Activated T-cell treated with anti-CD3 and anti-CD28 coated beads for 48 hours (primary cell): ENCODE measurements at regions not wholly inside any gene's neighbourhood (a gene's known extent, or its start where the extent isn't known, plus 50 kb on each side); places are given as distances from the start of the nearest gene placed in this dataset.
"Not testable (repeated sequence)": the region's sequence is repeated elsewhere in the genome, so short reads cannot be mapped to it uniquely, and the experiment has no call there.

Experiments used
- DNase-seq: peaks from one replicate; pipeline ENCODE4 v3.0.0-alpha.2; 2020; ENCODE audit warnings: low read depth

DNA sequence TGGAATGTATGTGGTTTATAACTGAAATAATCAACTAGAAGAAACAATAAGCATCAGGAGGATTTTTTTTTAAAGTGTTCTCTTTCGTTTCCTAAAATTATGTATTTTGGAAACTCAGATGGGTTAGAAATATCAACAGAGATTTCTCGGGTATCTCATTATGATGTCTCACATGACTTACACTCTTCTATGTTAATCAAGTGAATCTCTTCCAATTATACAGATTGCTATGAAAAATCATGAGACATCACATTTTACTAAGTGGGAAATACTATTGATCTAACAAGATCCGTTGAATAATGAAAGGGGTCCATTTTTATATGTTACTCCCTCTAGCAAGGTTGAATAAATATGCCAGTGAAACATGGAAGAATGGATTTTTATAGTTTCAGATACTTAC, 54.7 kb upstream of the NRIP1 start:
- no peak for DNase-seq

DNA sequence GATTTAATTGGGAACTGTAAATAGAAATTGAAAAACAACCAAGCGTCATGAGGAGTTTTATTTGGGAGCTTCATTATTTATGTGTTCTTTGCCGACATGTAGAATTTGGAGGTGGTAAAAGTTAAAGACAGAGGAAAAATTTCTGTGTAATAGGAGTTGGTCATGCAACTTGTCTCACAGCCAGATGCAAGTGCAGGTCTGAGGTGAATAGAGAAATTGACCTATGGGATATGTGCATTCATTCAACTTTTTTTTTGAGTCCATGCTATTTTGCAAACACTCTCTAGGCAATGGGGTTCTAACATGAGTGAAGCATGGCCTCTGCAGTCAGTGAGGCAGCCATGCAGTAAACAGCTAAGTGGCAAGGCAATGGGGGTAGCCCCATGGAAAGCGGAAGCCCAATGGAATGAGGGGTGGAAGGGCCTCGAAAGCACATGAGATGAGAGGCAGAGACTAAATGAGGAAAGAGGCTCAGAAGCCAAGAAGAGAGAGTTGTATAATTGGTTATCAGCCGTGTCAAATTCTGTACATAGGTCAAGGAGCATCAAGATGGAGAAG, 56.4 kb upstream of the NRIP1 start:
- no peak for DNase-seq

- DNase-seq: no peak
Measured at GRCh38 chr21:15121655-15122120, 56.9 kb upstream of the NRIP1 start.

- no peak for DNase-seq
Measured at GRCh38 chr21:15122241-15122640, 57.4 kb upstream of the NRIP1 start.

GRCh38 chr21:15124731-15125130, 59.9 kb upstream of the NRIP1 start:
- DNase-seq: no peak

GRCh38 chr21:15126948-15127347, 62.1 kb upstream of the NRIP1 start:
- no peak for DNase-seq

DNA sequence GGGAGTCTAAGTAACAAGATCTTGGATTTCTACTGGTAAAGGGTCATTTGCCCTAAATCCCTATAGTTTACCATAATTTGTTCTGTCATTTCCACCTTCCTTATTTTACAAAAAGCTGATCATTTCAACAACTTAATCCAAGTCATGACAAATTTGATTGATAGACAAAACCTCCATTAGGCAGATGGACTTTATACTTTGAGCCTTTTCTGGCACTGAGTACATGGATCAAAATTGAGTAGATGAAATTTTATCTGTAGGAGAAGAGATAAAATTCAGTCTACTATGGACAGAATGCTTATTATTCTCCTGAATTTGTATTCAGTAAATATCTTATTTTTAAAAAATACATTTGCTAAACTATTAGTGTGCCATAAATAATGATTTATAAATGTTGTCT, 62.6 kb upstream of the NRIP1 start:
- DNase-seq: no peak

- DNase-seq: no peak
Measured at GRCh38 chr21:15128267-15128666, 63.5 kb upstream of the NRIP1 start.

DNA sequence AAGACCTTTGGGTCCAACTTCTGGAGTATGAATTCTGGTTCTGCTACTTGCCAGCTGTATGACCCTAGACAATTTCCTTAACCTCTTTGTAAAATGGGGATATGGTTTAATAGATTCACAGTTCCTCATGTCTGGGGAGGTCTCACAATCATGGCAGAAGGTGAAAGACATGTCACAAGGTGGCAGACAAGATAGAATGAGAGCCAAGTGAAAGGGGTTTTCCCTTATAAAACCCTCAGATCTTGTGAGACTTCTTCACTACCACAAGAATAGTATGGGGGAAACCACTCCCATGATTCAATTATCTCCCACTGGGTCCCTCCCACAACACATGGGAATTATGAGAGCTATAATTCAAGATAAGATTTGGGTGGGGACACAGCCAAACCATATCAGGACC, 63.9 kb upstream of the NRIP1 start:
- DNase-seq: not testable (repeated sequence)

GRCh38 chr21:15130326-15130725, 65.5 kb upstream of the NRIP1 start:
- DNase-seq: no peak

GRCh38 chr21:15130751-15131150, 66.0 kb upstream of the NRIP1 start:
- no peak for DNase-seq

- no peak for DNase-seq
Measured at GRCh38 chr21:15132781-15133180, 68.0 kb upstream of the NRIP1 start.

- DNase-seq: no peak
Measured at GRCh38 chr21:15134701-15135470, 70.1 kb upstream of the NRIP1 start.

GRCh38 chr21:15135867-15136629, 71.2 kb upstream of the NRIP1 start:
- DNase-seq: no peak

DNA sequence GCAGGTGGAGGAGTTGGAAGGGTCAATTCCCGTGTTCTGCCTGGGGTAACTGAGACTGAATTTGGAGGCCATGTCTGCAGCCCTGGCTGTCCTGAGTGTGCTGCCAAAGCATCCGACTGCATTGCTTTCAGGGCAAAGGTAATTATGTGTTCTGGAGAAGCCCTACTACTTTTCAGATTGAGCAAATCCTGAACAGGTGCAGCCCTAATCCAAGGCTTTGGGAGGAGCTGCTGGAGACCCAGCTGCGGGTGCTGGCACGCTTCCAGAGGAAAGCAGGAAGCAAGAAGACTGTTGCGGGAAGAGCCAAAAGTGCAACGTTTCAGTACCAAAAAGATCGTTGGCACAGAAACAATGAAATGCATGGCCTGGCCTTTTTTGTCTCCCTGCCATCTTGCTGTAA, 73.7 kb upstream of the NRIP1 start:
- no peak for DNase-seq

DNA sequence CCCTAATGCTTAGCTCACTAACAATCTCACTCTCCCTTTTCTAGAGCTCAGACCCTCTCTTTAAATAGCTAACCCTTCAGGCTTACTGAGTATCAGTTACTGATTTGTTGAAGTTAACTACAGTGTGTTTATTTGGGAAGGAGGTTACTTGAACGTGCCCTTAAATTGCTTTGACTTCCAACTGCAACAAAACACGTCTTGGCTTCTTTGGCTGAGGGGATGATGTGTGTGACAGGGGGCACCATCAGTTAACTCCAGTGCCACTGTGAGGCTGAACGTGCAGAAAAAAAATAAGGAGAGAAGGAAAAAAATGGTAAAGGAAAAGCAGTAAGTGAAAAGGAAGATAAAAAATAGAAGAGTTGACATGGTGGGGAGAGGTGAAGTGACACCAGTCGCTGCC, 75.1 kb upstream of the NRIP1 start:
- DNase-seq: no peak

- no peak for DNase-seq
Measured at GRCh38 chr21:15140321-15141019, 75.7 kb upstream of the NRIP1 start.

GRCh38 chr21:15141261-15141970, 76.6 kb upstream of the NRIP1 start:
- no peak for DNase-seq

DNA sequence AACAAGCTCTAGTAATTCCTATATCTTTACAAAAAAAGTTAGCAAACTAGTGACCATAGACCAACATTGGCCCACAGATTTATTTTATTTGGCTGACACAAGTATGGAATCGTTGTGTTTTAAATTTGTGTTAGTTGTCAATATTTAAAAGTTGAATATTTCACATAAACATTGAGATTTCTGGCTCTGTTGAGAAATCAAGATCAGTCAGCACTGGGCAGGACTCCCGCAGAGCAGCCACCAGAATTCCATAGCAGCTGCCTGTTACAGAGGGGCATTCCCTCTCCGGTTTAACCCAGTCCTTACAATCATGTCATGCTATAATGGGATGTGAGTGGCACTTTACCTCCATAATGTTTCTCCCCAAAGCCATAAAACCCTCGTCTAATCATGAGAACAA, 79.2 kb upstream of the NRIP1 start:
- no peak for DNase-seq

DNA sequence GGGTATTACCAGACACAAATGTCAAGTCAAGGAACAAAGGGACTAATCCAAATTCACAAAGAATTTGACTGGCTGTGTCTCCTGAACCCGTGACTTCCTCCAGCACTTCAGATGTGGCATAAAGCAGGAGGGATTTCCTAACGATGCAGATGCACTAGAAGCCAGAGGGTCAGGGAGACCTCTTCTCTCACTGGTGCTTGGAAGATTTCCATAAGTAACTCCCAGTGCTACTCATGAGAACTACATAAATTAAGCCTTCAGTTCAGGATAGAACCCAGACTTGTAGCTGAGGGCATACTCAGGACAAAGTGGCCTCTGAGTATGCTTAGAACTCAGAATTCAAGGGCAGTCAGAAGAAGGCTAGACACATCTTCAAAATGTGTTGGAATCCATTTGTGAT, 83.6 kb upstream of the NRIP1 start:
- DNase-seq: no peak

- DNase-seq: no peak
Measured at GRCh38 chr21:15149600-15150224, 84.9 kb upstream of the NRIP1 start.
